DOHH2 (cell line): ENCODE measurements at regions not wholly inside any gene's neighbourhood (a gene's known extent, or its start where the extent isn't known, plus 50 kb on each side); places are given as distances from the start of the nearest gene placed in this dataset.

Experiments used
- H3F3A ChIP-seq: fragments of 200-600 bp; sonication (generic), shearing (Covaris generic); 2 replicates; pipeline ENCODE4 v1.6.0; 2016; ENCODE audit warnings: antibody characterized with exemption, mild to moderate bottlenecking; ENCODE audit not compliant: control insufficient read depth, insufficient read depth
- H3K27ac ChIP-seq: fragments of 200-600 bp; sonication (generic); 2 replicates; pipeline ENCODE4 v1.5.1; 2014; ENCODE audit warnings: low read depth, mild to moderate bottlenecking, low read length, moderate library complexity
- H3K27me3 ChIP-seq: fragments of 200-600 bp; sonication (generic); 2 replicates; pipeline ENCODE4 v1.6.1; 2014; ENCODE audit warnings: mild to moderate bottlenecking, low read length, mixed read lengths; ENCODE audit not compliant: control insufficient read depth
- H3K36me3 ChIP-seq: fragments of 200-600 bp; sonication (generic); 2 replicates; pipeline ENCODE4 v1.6.1; 2014; ENCODE audit warnings: mild to moderate bottlenecking, low read length, moderate library complexity, mixed read lengths; ENCODE audit not compliant: control insufficient read depth
- H3K4me1 ChIP-seq: fragments of 200-600 bp; sonication (generic); 2 replicates; pipeline ENCODE4 v1.6.1; 2014; ENCODE audit warnings: mild to moderate bottlenecking, low read length, mixed read lengths; ENCODE audit not compliant: control insufficient read depth
- H3K4me2 ChIP-seq: fragments of 200-600 bp; sonication (generic); 2 replicates; pipeline ENCODE4 v1.6.0; 2014; ENCODE audit warnings: mild to moderate bottlenecking, low read length, moderate library complexity
- H3K4me3 ChIP-seq: fragments of 200-600 bp; sonication (generic); 2 replicates; pipeline ENCODE4 v1.5.1; 2014; ENCODE audit warnings: mild to moderate bottlenecking, low read length, mixed read lengths
- H3K79me2 ChIP-seq: fragments of 200-600 bp; sonication (generic); 2 replicates; pipeline ENCODE4 v1.6.1; 2014; ENCODE audit warnings: mild to moderate bottlenecking, low read length, mixed read lengths; ENCODE audit not compliant: control insufficient read depth
- H3K9me2 ChIP-seq: fragments of 200-600 bp; sonication (generic); replicated peaks from 2 replicates; pipeline ENCODE4 v1.6.1; 2014; ENCODE audit warnings: mild to moderate bottlenecking, low read length, mixed read lengths; ENCODE audit not compliant: control insufficient read depth
- H3K9me3 ChIP-seq: fragments of 200-600 bp; sonication (generic); 2 replicates; pipeline ENCODE4 v1.6.1; 2014; ENCODE audit warnings: antibody characterized with exemption, low read length, mixed read lengths; ENCODE audit not compliant: control insufficient read depth, insufficient read depth
- H4K20me1 ChIP-seq: fragments of 200-600 bp; sonication (generic); 2 replicates; pipeline ENCODE4 v1.6.0; 2014; ENCODE audit warnings: low read depth, mild to moderate bottlenecking, antibody characterized with exemption, low read length, moderate library complexity; ENCODE audit not compliant: control insufficient read depth, insufficient read depth
- EZH2phosphoT487 ChIP-seq: fragments of 200-600 bp; sonication (generic); IDR thresholded peaks from 2 replicates; pipeline ENCODE4 v1.6.1; 2017; ENCODE audit warnings: borderline replicate concordance, mild to moderate bottlenecking, antibody characterized with exemption, low read length, moderate library complexity, mixed read lengths
- TF ChIP-seq, protein P1 (sequence below): fragments of 200-600 bp; sonication (generic); IDR thresholded peaks from one replicate; pipeline ENCODE4 v1.5.1; 2014; ENCODE audit warnings: antibody characterized with exemption, mild to moderate bottlenecking, low read depth, low read length; ENCODE audit not compliant: poor library complexity, severe bottlenecking

DNA sequence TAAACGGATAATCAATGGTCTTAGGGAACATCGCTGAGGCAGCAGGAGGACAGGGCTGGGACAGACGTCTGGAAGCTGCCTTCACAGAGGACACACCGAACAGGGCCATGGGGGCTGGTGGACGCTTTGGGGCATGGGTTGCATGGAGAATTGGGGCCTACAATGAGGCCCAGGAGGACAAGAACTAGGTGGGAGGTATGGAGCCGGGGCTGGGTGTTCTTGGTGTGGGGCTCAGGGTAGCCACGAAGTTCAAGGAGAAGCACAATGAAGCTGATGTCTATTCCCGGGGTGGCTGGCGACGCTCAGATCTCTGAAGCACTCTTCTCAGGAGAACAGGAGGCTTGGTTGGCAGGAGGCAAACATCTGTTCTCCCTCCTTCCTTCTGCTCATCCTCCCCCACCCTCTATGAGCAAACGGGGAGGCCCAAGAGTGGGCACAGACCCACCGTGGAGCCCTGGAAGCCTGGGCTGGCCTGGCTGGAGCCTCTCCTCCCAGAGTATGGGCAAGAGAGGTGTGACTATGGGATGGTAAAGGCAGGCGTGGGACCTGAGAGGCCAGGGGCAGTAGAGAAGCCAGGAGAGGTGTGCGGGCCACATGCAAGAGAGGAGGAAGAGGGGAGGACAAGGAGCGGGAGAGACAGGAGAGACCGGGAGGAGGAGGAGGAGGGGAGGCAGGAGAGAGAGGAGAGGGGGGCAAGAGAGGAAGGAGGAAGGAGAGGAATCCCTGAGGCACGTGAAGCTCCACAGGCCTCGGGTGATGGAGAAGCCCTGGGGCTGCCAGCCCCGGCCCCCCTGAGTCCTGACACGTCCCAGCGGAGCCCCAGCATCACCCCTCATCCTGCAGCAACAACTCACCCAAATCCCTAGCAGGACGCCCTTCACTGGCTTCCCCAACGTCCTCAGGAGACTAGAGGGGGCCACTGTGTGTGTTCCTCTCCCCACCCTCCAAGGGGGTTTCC is 159.1 kb downstream of the OLFM1 start:
- no peaks in the 10 kb centered on the region for H3K36me3 ChIP-seq
- no peaks in the 10 kb centered on the region for H3K79me2 ChIP-seq
- no peaks in the 10 kb centered on the region for H4K20me1 ChIP-seq
- H3K9me2 ChIP-seq: no peaks in the 10 kb centered on the region
- H3K4me1 ChIP-seq: no peaks in the 10 kb centered on the region
- no peaks in the 10 kb centered on the region for H3K9me3 ChIP-seq
- H3K4me2 ChIP-seq: no peak overlapping the region
- no peaks in the 10 kb centered on the region for H3K27me3 ChIP-seq
- TF ChIP-seq EZH2phosphoT487: no peak
- TF ChIP-seq, protein P1, sequence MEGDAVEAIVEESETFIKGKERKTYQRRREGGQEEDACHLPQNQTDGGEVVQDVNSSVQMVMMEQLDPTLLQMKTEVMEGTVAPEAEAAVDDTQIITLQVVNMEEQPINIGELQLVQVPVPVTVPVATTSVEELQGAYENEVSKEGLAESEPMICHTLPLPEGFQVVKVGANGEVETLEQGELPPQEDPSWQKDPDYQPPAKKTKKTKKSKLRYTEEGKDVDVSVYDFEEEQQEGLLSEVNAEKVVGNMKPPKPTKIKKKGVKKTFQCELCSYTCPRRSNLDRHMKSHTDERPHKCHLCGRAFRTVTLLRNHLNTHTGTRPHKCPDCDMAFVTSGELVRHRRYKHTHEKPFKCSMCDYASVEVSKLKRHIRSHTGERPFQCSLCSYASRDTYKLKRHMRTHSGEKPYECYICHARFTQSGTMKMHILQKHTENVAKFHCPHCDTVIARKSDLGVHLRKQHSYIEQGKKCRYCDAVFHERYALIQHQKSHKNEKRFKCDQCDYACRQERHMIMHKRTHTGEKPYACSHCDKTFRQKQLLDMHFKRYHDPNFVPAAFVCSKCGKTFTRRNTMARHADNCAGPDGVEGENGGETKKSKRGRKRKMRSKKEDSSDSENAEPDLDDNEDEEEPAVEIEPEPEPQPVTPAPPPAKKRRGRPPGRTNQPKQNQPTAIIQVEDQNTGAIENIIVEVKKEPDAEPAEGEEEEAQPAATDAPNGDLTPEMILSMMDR: no peak
- H3K4me3 ChIP-seq: no peak overlapping the region
- no peaks in the 10 kb centered on the region for H3F3A ChIP-seq
- H3K27ac ChIP-seq: no peak overlapping the region

DNA sequence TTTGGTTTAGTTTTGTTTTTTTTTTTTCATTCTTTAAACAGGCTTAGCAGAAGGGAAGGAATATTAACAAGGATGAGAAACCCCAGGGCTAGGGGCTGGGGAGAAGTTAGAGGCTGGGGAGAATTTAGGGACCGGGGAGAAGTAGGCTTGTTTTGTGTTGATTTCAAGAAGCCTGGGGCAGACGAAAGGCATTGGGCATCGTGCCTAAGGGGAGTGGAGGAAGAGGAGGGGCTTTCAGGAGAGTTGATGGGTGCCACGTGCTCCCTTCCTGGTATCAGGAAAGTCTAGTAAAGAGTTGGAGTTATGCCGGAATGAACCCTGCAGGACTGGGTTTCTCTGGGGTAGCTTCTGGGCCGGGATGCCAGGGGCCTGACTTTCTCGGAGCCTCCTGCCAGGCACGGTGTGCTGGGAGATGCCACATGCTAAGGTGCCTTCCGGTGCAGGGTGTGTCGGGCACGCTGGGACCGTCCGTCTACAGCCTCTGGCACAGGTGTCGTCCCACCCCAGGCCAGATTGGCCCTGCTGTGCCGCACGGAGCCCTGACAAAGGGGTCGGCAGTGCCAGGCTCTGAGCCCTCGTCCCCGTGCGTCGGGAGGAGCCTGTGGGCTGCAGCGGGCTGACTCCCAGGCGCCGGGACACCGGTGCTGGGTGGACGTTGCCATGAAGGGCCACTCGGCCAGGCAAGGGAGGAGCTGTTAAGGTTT is 159.9 kb downstream of the OLFM1 start:
- H3K9me2 ChIP-seq: no peaks in the 10 kb centered on the region
- no peaks in the 10 kb centered on the region for H3K36me3 ChIP-seq
- H3K27me3 ChIP-seq: no peaks in the 10 kb centered on the region
- no peaks in the 10 kb centered on the region for H3F3A ChIP-seq
- no peaks in the 10 kb centered on the region for H3K4me1 ChIP-seq
- H3K27ac ChIP-seq: no peak overlapping the region
- no peaks in the 10 kb centered on the region for H4K20me1 ChIP-seq
- no peaks in the 10 kb centered on the region for H3K79me2 ChIP-seq
- H3K4me2 ChIP-seq: no peak overlapping the region
- no peak overlapping the region for H3K4me3 ChIP-seq
- no peaks in the 10 kb centered on the region for H3K9me3 ChIP-seq
- no peak for TF ChIP-seq EZH2phosphoT487
- TF ChIP-seq, protein P1: no peak

DNA sequence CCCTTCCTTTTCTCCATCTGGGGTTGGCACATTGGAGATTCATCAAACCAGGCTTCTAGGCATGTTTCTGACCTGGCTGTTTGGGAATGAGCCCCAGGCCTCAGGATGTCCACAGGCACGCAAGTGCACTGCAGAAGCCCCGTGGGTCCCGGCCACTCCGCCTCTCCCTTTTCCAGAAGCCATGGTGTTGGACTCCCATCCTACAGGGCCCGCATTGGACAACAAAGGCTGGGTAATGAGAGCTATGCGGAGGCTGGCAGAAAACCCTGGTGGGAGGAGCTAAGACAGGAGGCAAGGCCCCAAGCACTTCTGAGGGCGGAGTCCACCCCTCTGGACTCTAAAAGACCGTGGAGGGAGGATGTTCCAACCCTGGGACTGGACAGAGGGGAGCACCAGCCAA is 160.6 kb downstream of the OLFM1 start:
- no peaks in the 10 kb centered on the region for H3K9me3 ChIP-seq
- H3K4me3 ChIP-seq: no peak overlapping the region
- no peaks in the 10 kb centered on the region for H3K79me2 ChIP-seq
- H3K9me2 ChIP-seq: no peaks in the 10 kb centered on the region
- H3F3A ChIP-seq: no peaks in the 10 kb centered on the region
- no peak overlapping the region for H3K27ac ChIP-seq
- H3K4me2 ChIP-seq: no peak overlapping the region
- TF ChIP-seq, protein P1: no peak
- no peak for TF ChIP-seq EZH2phosphoT487
- no peaks in the 10 kb centered on the region for H4K20me1 ChIP-seq
- no peaks in the 10 kb centered on the region for H3K36me3 ChIP-seq
- no peaks in the 10 kb centered on the region for H3K27me3 ChIP-seq
- no peaks in the 10 kb centered on the region for H3K4me1 ChIP-seq
